Mesendoderm (in vitro differentiated cells): ENCODE measurements at regions not wholly inside any gene's neighbourhood (a gene's known extent, or its start where the extent isn't known, plus 50 kb on each side); places are given as distances from the start of the nearest gene placed in this dataset.

Experiments
- DNase-seq: peaks from one replicate; pipeline ENCODE4 v3.0.0; 2013
- H2AK5ac ChIP-seq: 2 replicates; pipeline ENCODE4 v1.6.1; 2013; ENCODE audit warnings: low read length, inconsistent platforms
- H2BK120ac ChIP-seq: 2 replicates; pipeline ENCODE4 v1.6.1; 2013; ENCODE audit warnings: low read depth, mild to moderate bottlenecking, low read length, moderate library complexity, mixed read lengths
- H2BK15ac ChIP-seq: replicated peaks from 2 replicates; pipeline ENCODE4 v1.6.1; 2013; ENCODE audit warnings: low read depth, mild to moderate bottlenecking, moderate library complexity
- H2BK5ac ChIP-seq: 2 replicates; pipeline ENCODE4 v1.6.1; 2013; ENCODE audit warnings: low read length, inconsistent platforms
- H3K18ac ChIP-seq: 2 replicates; pipeline ENCODE4 v1.6.1; 2013; ENCODE audit warnings: mild to moderate bottlenecking, low read length, mixed read lengths
- H3K23ac ChIP-seq: one replicate; pipeline ENCODE4 v1.6.1; 2013; ENCODE audit warnings: low read length
- H3K27ac ChIP-seq: 2 replicates; pipeline ENCODE4 v1.5.1; 2013; ENCODE audit warnings: low read depth, mild to moderate bottlenecking, inconsistent platforms, low read length, moderate library complexity
- H3K27me3 ChIP-seq: 2 replicates; pipeline ENCODE4 v1.6.1; 2013; ENCODE audit warnings: low read length, control low read depth, mild to moderate bottlenecking, inconsistent platforms; ENCODE audit not compliant: insufficient read depth, poor library complexity
- H3K36me3 ChIP-seq: 2 replicates; pipeline ENCODE4 v1.6.1; 2013; ENCODE audit warnings: low read length, inconsistent platforms; ENCODE audit not compliant: control insufficient read depth, insufficient read depth
- H3K4ac ChIP-seq: one replicate; pipeline ENCODE4 v1.6.1; 2013; ENCODE audit warnings: low read depth, mild to moderate bottlenecking, low read length, moderate library complexity
- H3K4me1 ChIP-seq: 2 replicates; pipeline ENCODE4 v1.6.1; 2013; ENCODE audit warnings: low read depth, low read length, inconsistent platforms; ENCODE audit not compliant: control insufficient read depth
- H3K4me2 ChIP-seq: 2 replicates; pipeline ENCODE4 v1.6.1; 2013; ENCODE audit warnings: low read length
- H3K4me3 ChIP-seq: 2 replicates; pipeline ENCODE4 v1.5.1; 2013; ENCODE audit warnings: mild to moderate bottlenecking, low read length
- H3K56ac ChIP-seq: one replicate; pipeline ENCODE4 v1.6.1; 2013; ENCODE audit warnings: low read length
- H3K79me1 ChIP-seq: 2 replicates; pipeline ENCODE4 v1.6.1; 2013; ENCODE audit warnings: low read length, inconsistent platforms
- H3K79me2 ChIP-seq: 2 replicates; pipeline ENCODE4 v1.6.1; 2013; ENCODE audit warnings: mild to moderate bottlenecking, low read length; ENCODE audit not compliant: control insufficient read depth, insufficient read depth
- H3K9ac ChIP-seq: 2 replicates; pipeline ENCODE4 v1.6.1; 2013; ENCODE audit warnings: low read length, inconsistent platforms
- H4K5ac ChIP-seq: one replicate; pipeline ENCODE4 v1.6.1; 2013; ENCODE audit warnings: low read length
- H4K8ac ChIP-seq: one replicate; pipeline ENCODE4 v1.6.1; 2013; ENCODE audit warnings: low read depth, mild to moderate bottlenecking, control low read depth, low read length, moderate library complexity
- WGBS: extraction: QIAGEN DNeasy Blood & Tissue Kit; methylation state at CpG from one replicate; pipeline ENCODE4 v1.1.7; 2013; ENCODE audit warnings: low lambda C conversion rate, missing lambda C conversion rate; ENCODE audit not compliant: insufficient coverage; ENCODE audit errors: extremely low coverage; 5-methylcytosine and 5-hydroxymethylcytosine counted together

- no peaks in the 10 kb centered on the region for H3K79me1 ChIP-seq
- no CpG with 5 or more reads among the region's 2 CpGs for WGBS
- no peak overlapping the region for H2BK120ac ChIP-seq
- no peaks in the 10 kb centered on the region for H3K36me3 ChIP-seq
- no peak overlapping the region for H3K9ac ChIP-seq
- H4K8ac ChIP-seq = no peak overlapping the region
- no peak overlapping the region for H4K5ac ChIP-seq
- H2BK5ac ChIP-seq = no peak overlapping the region
- DNase-seq = peak; percentile 57
- H3K56ac ChIP-seq = no peak overlapping the region
- H2BK15ac ChIP-seq = no peak overlapping the region
- H3K27ac ChIP-seq = no peak overlapping the region
- no peak overlapping the region for H3K4me3 ChIP-seq
- H3K4ac ChIP-seq = no peak overlapping the region
- H3K79me2 ChIP-seq = no peaks in the 10 kb centered on the region
- no peaks in the 10 kb centered on the region for H3K27me3 ChIP-seq
- H3K4me1 ChIP-seq = no peaks in the 10 kb centered on the region
- H3K4me2 ChIP-seq = no peak overlapping the region
- no peak overlapping the region for H3K23ac ChIP-seq
- no peak overlapping the region for H2AK5ac ChIP-seq
- no peak overlapping the region for H3K18ac ChIP-seq
Measured at GRCh38 chr2:14137643-14138042, 494.9 kb upstream of the LRATD1 start.

GRCh38 chr2:14140009-14140550 is 492.4 kb upstream of the LRATD1 start:
- Histone ChIP-seq H3K56ac (no peak overlapping the region), H3K79me2 (no peaks in the 10 kb centered on the region), H3K36me3 (no peaks in the 10 kb centered on the region), H3K4ac (no peak overlapping the region), H3K4me3 (no peak overlapping the region), H2BK15ac (no peak overlapping the region), H4K5ac (no peak overlapping the region), H3K18ac (no peak overlapping the region), H4K8ac (no peak overlapping the region), H3K23ac (no peak overlapping the region), H3K9ac (no peak overlapping the region), H2BK5ac (no peak overlapping the region), H3K27me3 (no peaks in the 10 kb centered on the region), H3K4me2 (no peak overlapping the region), H3K79me1 (no peaks in the 10 kb centered on the region), H2BK120ac (no peak overlapping the region), H2AK5ac (no peak overlapping the region), H3K4me1 (no peaks in the 10 kb centered on the region), H3K27ac (no peak overlapping the region)
- DNase-seq = peak; percentile 8
- no CpG with 5 or more reads among the region's 6 CpGs for WGBS

GRCh38 chr2:14143435-14143834 is 489.1 kb upstream of the LRATD1 start:
- Histone ChIP-seq H3K79me1 (no peaks in the 10 kb centered on the region), H3K4ac (no peak overlapping the region)
- DNase-seq = no peak

GRCh38 chr2:14148216-14148615 is 484.3 kb upstream of the LRATD1 start:
- no peak overlapping the region for H3K9ac ChIP-seq
- H3K79me2 ChIP-seq = no peaks in the 10 kb centered on the region
- H3K4me3 ChIP-seq = no peak overlapping the region
- no peak overlapping the region for H3K23ac ChIP-seq
- no peak overlapping the region for H3K18ac ChIP-seq
- H2BK5ac ChIP-seq = no peak overlapping the region
- no peaks in the 10 kb centered on the region for H3K36me3 ChIP-seq
- no peak for DNase-seq
- H3K4me1 ChIP-seq = no peaks in the 10 kb centered on the region
- H4K5ac ChIP-seq = no peak overlapping the region
- no peak overlapping the region for H2AK5ac ChIP-seq
- no peak overlapping the region for H2BK15ac ChIP-seq
- no peak overlapping the region for H3K56ac ChIP-seq
- H3K79me1 ChIP-seq = no peaks in the 10 kb centered on the region
- H2BK120ac ChIP-seq = no peak overlapping the region
- no peak overlapping the region for H3K27ac ChIP-seq
- H3K27me3 ChIP-seq = no peaks in the 10 kb centered on the region
- H4K8ac ChIP-seq = no peak overlapping the region
- H3K4ac ChIP-seq = no peak overlapping the region
- no CpG with 5 or more reads among the region's 1 CpG for WGBS
- no peak overlapping the region for H3K4me2 ChIP-seq

More at GRCh38 chr2:14143435-14143834, 489.1 kb upstream of the LRATD1 start:
- no peak overlapping the region for H2BK15ac ChIP-seq
- H3K27me3 ChIP-seq = no peaks in the 10 kb centered on the region
- no peak overlapping the region for H2AK5ac ChIP-seq
- H3K23ac ChIP-seq = no peak overlapping the region
- H2BK120ac ChIP-seq = no peak overlapping the region
- H2BK5ac ChIP-seq = no peak overlapping the region
- no peak overlapping the region for H4K8ac ChIP-seq
- H3K56ac ChIP-seq = no peak overlapping the region
- H3K79me2 ChIP-seq = no peaks in the 10 kb centered on the region
- no peak overlapping the region for H3K4me2 ChIP-seq
- H3K18ac ChIP-seq = no peak overlapping the region
- H3K27ac ChIP-seq = no peak overlapping the region
- no peaks in the 10 kb centered on the region for H3K36me3 ChIP-seq
- no peak overlapping the region for H4K5ac ChIP-seq
- no peaks in the 10 kb centered on the region for H3K4me1 ChIP-seq
- no peak overlapping the region for H3K4me3 ChIP-seq
- H3K9ac ChIP-seq = no peak overlapping the region

- Histone ChIP-seq H4K8ac (no peak overlapping the region), H3K4me1 (no peaks in the 10 kb centered on the region), H3K4ac (no peak overlapping the region), H2BK120ac (no peak overlapping the region), H3K27me3 (no peaks in the 10 kb centered on the region), H3K79me2 (no peaks in the 10 kb centered on the region), H3K36me3 (no peaks in the 10 kb centered on the region), H3K56ac (no peak overlapping the region), H2BK15ac (no peak overlapping the region), H3K79me1 (no peaks in the 10 kb centered on the region), H3K4me2 (no peak overlapping the region), H3K18ac (no peak overlapping the region), H2AK5ac (no peak overlapping the region), H3K23ac (no peak overlapping the region), H3K4me3 (no peak overlapping the region), H3K9ac (no peak overlapping the region), H2BK5ac (no peak overlapping the region), H4K5ac (no peak overlapping the region), H3K27ac (no peak overlapping the region)
- no peak for DNase-seq
Measured at GRCh38 chr2:14157816-14158215, 474.7 kb upstream of the LRATD1 start.

- no peak overlapping the region for H2BK5ac ChIP-seq
- no peak overlapping the region for H2AK5ac ChIP-seq
- WGBS = no CpG with 5 or more reads among the region's 3 CpGs
Measured at GRCh38 chr2:14180333-14180732, 452.2 kb upstream of the LRATD1 start.

More at GRCh38 chr2:14180333-14180732, 452.2 kb upstream of the LRATD1 start:
- no peak overlapping the region for H2BK15ac ChIP-seq
- no peak for DNase-seq
- no peak overlapping the region for H3K4ac ChIP-seq
- no peaks in the 10 kb centered on the region for H3K79me2 ChIP-seq
- H3K56ac ChIP-seq = no peak overlapping the region
- H4K5ac ChIP-seq = no peak overlapping the region
- H2BK120ac ChIP-seq = no peak overlapping the region
- no peak overlapping the region for H3K23ac ChIP-seq
- H3K9ac ChIP-seq = no peak overlapping the region
- H3K4me1 ChIP-seq = no peaks in the 10 kb centered on the region
- H3K18ac ChIP-seq = no peak overlapping the region
- H4K8ac ChIP-seq = no peak overlapping the region
- H3K79me1 ChIP-seq = no peaks in the 10 kb centered on the region
- no peaks in the 10 kb centered on the region for H3K36me3 ChIP-seq
- H3K27me3 ChIP-seq = no peaks in the 10 kb centered on the region
- no peak overlapping the region for H3K4me2 ChIP-seq
- no peak overlapping the region for H3K27ac ChIP-seq
- H3K4me3 ChIP-seq = no peak overlapping the region
